ENCODE measurements at regions not wholly inside any gene's neighbourhood (a gene's known extent, or its start where the extent isn't known, plus 50 kb on each side); places are given as distances from the start of the nearest gene placed in this dataset.

GRCh38 chr6:71588490-71588889 lies 297.9 kb upstream of the RIMS1 start:
- TF ChIP-seq ZNF394 (tag by site-specific recombination; IDR thresholded peaks at IDR 0.05; ENCODE audit: borderline replicate concordance) (no peak), CTCF (tag by site-specific recombination; IDR thresholded peaks at IDR 0.05) (no peak), ZNF48 (tag by site-specific recombination; IDR thresholded peaks at IDR 0.05) (no peak)
